ENCODE measurements at regions not wholly inside any gene's neighbourhood (a gene's known extent, or its start where the extent isn't known, plus 50 kb on each side); places are given as distances from the start of the nearest gene placed in this dataset.

DNA sequence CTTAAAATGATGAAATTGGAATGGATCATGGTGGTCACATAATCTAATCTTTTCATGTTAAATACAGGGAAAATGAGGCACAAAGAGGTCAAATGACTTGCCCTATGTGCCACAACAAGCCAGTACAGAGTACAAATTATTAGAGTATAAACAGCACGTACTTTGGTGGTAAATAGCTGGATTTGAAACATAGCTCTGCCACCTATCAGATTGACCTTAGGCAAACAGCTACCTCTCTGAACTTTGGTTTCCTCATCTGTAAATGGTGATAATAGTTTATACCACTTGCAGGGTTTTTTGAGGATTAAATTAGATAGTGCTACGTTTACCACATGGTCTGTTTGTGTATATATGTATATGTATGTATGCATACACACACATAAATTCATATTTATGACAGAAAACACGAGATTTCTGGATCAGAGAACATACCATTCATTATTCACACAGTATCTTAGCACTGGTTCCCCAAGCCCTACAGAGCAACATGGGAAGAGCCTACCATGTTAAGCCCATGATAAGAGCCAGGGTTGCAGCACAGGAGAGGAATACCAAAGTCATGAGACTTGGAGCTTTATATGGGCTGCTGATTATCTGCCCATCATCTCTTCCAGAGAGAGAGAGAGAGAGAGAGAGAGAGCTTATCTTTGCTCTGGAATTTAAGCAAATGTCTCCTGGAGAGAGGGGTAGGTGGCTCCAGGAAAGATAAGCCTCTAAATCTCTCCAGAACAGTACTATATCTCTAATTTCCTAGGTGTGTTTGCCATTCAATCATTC is 73.5 kb downstream of the MDH1 start:
- TF ChIP-seq, protein P1, sequence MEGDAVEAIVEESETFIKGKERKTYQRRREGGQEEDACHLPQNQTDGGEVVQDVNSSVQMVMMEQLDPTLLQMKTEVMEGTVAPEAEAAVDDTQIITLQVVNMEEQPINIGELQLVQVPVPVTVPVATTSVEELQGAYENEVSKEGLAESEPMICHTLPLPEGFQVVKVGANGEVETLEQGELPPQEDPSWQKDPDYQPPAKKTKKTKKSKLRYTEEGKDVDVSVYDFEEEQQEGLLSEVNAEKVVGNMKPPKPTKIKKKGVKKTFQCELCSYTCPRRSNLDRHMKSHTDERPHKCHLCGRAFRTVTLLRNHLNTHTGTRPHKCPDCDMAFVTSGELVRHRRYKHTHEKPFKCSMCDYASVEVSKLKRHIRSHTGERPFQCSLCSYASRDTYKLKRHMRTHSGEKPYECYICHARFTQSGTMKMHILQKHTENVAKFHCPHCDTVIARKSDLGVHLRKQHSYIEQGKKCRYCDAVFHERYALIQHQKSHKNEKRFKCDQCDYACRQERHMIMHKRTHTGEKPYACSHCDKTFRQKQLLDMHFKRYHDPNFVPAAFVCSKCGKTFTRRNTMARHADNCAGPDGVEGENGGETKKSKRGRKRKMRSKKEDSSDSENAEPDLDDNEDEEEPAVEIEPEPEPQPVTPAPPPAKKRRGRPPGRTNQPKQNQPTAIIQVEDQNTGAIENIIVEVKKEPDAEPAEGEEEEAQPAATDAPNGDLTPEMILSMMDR (IDR thresholded peaks at IDR 0.05): no peak
- TF ChIP-seq POLR2A (IDR thresholded peaks at IDR 0.05): no peak

Measured in suprapubic skin (tissue), 3 donors.